Endothelial cell (in vitro differentiated cells): ENCODE measurements at regions not wholly inside any gene's neighbourhood (a gene's known extent, or its start where the extent isn't known, plus 50 kb on each side); places are given as distances from the start of the nearest gene placed in this dataset.

ENCODE experiments used
- DNase-seq: peaks from one replicate; pipeline ENCODE4 v3.0.0; 2021; ENCODE audit warnings: low spot score
- H3K27ac Mint-ChIP-seq: one replicate; pipeline ENCODE4 v1.8.0; 2021; ENCODE audit warnings: mixed read lengths, inconsistent platforms; ENCODE audit not compliant: unreplicated experiment
- H3K27me3 Mint-ChIP-seq: one replicate; pipeline ENCODE4 v1.8.0; 2021; ENCODE audit warnings: mild to moderate bottlenecking, moderate library complexity, mixed read lengths, inconsistent platforms; ENCODE audit not compliant: unreplicated experiment
- H3K36me3 Mint-ChIP-seq: one replicate; pipeline ENCODE4 v1.8.0; 2021; ENCODE audit warnings: mild to moderate bottlenecking, low read depth, mixed read lengths, inconsistent platforms; ENCODE audit not compliant: unreplicated experiment
- H3K4me1 Mint-ChIP-seq: one replicate; pipeline ENCODE4 v1.8.0; 2021; ENCODE audit warnings: mild to moderate bottlenecking, mixed read lengths, inconsistent platforms; ENCODE audit not compliant: unreplicated experiment
- H3K4me3 Mint-ChIP-seq: one replicate; pipeline ENCODE4 v1.8.0; 2021; ENCODE audit warnings: mild to moderate bottlenecking, mixed read lengths, inconsistent platforms; ENCODE audit not compliant: unreplicated experiment
- H3K9me3 Mint-ChIP-seq: one replicate; pipeline ENCODE4 v1.8.0; 2021; ENCODE audit warnings: mixed read lengths, inconsistent platforms; ENCODE audit not compliant: unreplicated experiment
- CTCF ChIP-seq: fragments of 200-600 bp; sonication (generic); IDR thresholded peaks from one replicate; pipeline ENCODE4 v1.5.0; 2021; ENCODE audit warnings: antibody characterized with exemption; ENCODE audit not compliant: unreplicated experiment

GRCh38 chr10:123320091-123320490 lies 165.9 kb downstream of the BUB3 start:
- Mint-ChIP-seq H3K27me3 (no peaks in the 10 kb centered on the region), H3K4me3 (no peak overlapping the region), H3K27ac (no peak overlapping the region), H3K36me3 (peaks cover 4% of the 10 kb centered on the region), H3K9me3 (no peaks in the 10 kb centered on the region), H3K4me1 (no peaks in the 10 kb centered on the region)
- TF ChIP-seq CTCF, result no peak
- no peak for DNase-seq

DNA sequence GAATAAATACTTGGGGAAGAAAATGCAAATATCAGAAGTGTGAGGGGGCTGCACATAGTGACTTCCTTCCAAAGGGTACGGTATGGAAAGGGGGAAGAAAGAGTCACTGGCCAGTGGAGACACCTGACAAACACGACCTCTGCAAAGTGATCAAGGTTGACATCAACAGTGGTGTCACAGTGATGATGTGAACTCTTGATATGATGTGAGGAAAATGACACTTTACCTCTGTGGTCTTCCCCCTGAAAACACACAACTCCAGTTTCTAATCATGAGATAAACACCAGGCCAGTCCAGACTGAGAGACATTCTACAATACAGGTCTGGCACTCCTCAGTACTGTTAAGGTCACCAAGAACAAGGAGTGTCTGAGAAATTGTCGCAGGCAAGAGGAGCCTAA lies 169.7 kb downstream of the BUB3 start:
- Mint-ChIP-seq H3K27me3 (no peaks in the 10 kb centered on the region), H3K4me1 (no peaks in the 10 kb centered on the region), H3K4me3 (no peak overlapping the region), H3K9me3 (no peaks in the 10 kb centered on the region), H3K36me3 (peaks cover 11% of the 10 kb centered on the region), H3K27ac (no peak overlapping the region)
- TF ChIP-seq CTCF, result no peak
- DNase-seq, result no peak

DNA sequence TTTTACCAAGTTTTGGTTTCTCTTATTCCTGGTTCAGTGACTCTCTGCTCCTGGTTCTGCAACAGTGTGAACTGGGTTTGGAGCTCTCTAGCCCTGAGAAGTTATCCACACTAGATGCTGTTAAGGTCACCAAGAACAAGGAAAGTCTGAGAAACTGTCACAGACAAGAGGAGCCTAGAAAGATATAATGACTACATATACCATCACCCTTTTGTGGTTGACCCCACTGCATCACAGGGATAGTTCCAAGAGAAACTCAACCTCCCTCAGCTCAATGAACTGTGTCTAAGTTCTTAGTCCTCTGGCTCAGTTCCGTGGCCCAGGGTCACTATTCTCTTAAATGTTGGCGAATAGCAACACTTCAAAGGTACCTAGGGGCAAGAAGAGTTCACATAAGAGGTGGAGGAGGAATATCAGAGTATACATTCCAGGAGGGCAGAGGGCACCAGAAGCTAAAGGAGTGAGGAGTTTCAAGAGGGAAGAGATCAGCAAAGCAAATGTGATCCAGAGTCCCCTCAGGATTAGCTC lies 171.5 kb downstream of the BUB3 start:
- no peak for DNase-seq
- no peaks in the 10 kb centered on the region for H3K27me3 Mint-ChIP-seq
- no peak overlapping the region for H3K27ac Mint-ChIP-seq
- peaks cover 11% of the 10 kb centered on the region for H3K36me3 Mint-ChIP-seq
- H3K9me3 Mint-ChIP-seq, result no peaks in the 10 kb centered on the region
- no peaks in the 10 kb centered on the region for H3K4me1 Mint-ChIP-seq
- TF ChIP-seq CTCF, result no peak
- peak overlapping the region; percentile 4 for H3K4me3 Mint-ChIP-seq

DNA sequence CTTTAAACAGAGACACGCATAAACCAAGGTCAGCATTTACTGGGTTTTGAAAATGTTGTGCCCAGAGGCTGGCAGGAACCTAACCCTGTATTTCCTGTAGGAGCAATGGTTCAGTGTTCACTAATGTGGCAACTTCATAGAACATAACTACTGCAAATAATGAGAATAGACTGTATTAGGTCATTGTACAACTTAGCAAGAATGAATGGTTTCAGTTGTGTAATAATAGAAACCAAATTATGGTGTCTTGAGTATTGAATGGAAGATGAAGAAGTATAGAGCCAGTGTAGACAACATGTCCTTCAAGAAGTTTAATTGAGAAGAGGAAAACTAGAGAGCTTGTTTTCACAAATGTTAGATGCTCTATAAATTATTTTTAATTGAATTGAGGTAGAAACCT lies 172.5 kb downstream of the BUB3 start:
- no peak for DNase-seq
- Mint-ChIP-seq H3K4me1 (no peaks in the 10 kb centered on the region), H3K27ac (no peak overlapping the region), H3K27me3 (no peaks in the 10 kb centered on the region), H3K9me3 (no peaks in the 10 kb centered on the region), H3K36me3 (peaks cover 11% of the 10 kb centered on the region), H3K4me3 (no peak overlapping the region)
- no peak for TF ChIP-seq CTCF

GRCh38 chr10:123327450-123327849 lies 173.2 kb downstream of the BUB3 start:
- Mint-ChIP-seq H3K9me3 (no peaks in the 10 kb centered on the region), H3K27ac (no peak overlapping the region), H3K27me3 (no peaks in the 10 kb centered on the region), H3K36me3 (peaks cover 11% of the 10 kb centered on the region), H3K4me3 (no peak overlapping the region), H3K4me1 (no peaks in the 10 kb centered on the region)
- TF ChIP-seq CTCF, result no peak
- no peak for DNase-seq
